ENCODE measurements at regions not wholly inside any gene's neighbourhood (a gene's known extent, or its start where the extent isn't known, plus 50 kb on each side); places are given as distances from the start of the nearest gene placed in this dataset.

DNA sequence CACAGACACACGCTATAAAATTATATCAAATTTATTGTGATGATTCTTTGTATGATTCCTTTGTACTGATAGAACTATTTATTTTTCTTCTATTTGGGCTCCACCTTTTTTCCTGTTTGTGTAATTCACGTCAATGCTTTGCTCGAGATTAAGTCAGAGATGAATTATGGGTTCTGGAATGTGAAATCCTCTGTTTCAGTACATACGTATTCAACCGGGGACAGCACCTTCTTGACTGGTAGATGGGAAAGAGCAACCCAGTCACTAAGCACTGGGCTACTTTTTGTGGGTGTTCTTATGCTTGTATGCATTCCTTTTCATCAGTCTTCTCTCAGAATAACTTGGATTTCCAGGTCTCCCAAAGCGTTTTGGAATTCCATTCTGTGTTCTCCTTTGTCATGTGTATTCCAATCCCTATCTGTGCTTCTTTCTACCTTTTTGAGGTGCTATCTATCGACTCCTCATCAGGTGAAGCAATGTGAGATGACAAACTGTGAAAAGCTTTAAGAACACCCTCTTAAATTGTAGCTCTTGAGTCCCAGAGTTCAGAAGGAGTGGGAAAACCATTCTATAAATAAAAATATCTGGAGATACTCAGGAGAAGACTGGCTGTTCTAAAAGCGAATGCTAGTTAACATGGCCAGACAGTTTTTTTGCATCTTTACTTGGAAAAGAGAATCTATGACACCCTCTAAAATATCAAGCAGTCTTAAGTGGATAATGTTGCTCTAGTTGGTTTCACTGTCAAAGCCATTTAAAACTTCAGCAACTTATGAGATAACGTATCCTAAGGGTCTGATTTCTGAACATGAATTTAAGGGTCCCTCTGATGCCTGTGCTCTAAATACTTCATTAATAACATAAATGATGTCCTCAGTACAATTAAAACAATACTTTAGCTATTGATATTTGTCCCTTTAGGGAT, 197.7 kb upstream of the PREP start:
- no peak for DNase-seq

DNA sequence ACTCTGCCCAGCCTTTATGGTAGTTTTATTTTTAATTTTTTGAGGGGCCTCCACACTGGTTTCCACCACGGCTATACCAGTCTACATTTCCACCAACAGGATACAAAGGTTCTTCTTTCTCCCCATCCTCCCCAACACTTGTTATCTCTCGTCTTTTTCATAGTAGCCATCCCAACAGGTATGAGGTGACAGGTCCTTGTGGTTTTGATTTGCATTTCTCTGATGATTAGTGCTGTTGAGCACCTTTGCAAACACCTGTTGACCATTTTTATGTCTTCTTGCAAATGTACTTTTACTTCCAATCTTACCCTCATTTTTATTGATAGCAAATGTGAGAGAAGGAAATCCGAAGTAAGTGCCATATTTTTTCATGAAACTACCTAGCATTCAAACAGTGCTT, 195.4 kb upstream of the PREP start:
- no peak for DNase-seq

DNA sequence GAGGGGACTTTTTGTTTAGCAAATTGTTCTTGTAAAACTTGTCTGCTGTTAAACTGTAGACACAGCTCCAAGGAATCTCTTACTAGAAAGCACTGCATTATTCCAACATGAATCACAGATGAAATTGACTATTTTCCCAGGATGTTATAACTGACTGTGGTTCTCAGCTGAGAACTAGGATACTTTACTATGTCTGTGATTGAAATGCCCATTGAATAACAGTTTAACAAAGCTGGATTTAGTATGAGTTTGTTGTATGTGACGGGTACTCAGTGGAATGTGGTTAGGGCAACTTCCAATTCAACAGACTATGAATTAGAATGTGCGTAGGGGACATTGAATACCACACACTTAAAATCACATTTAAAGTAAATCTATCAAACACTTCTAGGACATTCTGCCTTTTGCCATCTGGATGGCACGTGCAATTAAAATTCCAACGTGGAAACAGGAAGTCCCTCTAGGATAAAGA, 193.4 kb upstream of the PREP start:
- no peak for DNase-seq

DNA sequence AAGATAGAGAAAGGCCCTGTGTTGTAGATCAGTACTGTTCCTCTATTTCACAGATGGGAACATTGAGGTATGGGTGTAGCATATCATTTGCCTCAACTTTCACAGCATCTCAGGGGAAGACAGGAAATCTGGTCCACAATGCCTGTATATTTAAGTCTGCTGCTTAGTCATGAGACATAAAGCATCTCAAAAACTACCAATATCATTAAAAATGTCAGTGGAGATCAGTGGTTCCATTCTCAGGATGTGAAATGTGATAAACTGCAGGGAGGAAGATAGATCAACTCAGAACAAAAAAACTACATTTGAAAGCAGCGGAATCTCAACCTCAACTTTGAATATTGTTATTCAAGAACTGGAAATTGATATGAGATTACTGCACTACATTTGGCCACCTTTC, 192.9 kb upstream of the PREP start:
- no peak for DNase-seq

DNA sequence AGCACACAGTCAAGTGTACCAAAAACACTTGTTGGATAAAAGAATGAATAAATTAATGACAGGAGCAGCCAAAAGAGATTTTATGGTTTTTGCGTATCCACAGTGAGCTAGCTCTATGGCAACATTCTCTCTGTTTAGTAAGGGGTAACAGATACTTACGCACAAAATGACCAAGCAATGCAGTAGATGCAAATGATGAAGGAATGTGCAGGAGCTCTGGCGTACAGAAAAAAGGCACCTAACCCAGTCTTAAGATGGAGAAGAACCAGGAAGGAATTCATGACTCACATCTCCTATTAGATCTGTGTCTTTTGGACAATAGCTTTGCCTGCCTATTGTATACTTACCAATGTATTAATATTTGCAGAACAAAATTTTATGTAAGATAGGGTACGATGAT, 191.9 kb upstream of the PREP start:
- DNase-seq, result no peak

DNA sequence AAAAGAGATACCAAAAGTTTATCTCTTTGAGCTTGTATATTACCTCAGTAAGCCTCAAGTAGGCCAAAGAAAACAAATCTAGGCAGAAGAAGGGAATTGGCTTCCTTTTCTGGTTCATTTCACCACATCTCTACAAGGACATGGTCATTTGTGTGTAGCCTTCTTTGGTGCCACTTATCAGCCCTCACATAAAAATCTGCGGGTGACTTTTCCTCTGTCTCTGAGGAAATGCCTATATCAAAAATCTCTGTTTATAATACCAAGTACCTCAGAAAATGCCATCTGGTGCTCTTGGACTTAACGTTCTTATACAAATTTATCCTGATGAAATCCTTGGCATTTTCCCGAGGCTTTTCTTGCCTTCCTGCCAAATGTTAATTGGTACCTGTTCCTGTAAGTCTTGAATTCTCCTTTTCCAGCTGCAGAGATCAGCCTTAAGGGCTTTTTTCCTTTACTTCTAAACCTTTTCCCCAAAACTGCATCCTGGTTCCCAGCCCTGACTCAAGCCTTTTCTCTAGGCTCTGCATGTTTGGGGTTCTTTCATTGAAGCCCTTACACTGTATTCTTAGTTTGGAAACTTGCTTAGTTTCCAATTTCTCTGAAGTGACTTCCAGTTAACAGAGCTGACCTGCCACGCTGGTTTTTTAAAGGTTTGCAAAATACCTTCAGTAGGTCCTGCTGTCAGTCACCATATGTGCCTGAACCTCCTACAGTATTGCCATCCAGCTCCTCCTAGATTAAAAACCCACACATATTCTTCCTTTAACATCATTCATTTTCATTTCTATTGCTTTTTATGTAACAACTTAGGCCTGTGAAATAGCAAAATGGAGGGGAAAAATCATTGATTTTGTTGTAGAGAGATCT, 191.2 kb upstream of the PREP start:
- no peak for DNase-seq

DNA sequence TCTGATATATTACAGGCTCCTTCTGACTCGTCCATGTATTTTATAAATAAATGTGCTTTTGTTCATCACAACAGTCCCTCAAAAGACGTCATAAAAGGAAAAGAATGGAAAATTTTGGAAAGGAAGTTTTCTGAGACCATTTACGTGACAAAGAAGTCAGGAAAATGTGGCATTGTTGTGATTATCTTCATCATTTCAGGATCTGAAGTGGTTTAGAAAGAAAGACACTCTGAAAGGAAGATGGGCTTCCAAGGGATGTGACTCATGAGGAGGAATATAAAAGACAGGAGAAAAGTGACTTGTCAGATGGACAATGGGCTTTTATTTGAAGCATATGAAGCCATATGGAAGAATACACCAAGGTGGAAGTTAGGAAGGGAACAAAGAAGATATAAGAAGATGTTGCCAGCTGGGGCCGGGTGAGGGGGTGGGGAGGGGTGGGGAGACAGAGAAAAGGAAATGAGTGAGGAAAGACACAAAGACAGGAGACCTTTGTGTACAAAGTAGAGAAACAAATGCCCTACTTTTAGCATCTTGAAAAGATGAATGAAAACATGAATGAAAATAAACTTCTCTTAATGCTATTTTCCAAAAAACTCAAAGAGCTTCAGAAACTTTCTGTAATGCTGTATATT, 190.3 kb upstream of the PREP start:
- no peak for DNase-seq

DNA sequence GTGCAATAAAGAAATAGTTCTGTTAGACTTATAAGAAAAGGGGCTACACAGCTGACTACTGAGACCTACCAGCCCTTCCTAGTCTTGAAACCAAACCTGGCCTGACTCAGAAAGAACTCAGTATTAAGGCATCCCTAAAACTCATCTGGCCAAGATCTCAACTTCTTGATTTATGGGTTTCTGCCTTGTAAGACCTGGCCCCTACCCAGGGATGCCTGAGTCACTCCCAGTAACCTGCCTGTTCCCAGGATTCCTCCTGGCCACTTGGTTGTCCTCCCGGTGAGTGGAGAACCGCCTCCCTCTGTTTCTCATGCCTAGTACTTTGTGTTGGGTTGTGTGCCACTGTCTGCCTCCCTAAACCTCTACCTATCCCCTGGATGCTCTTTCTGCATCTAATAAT, 189.4 kb upstream of the PREP start:
- DNase-seq, result no peak

DNA sequence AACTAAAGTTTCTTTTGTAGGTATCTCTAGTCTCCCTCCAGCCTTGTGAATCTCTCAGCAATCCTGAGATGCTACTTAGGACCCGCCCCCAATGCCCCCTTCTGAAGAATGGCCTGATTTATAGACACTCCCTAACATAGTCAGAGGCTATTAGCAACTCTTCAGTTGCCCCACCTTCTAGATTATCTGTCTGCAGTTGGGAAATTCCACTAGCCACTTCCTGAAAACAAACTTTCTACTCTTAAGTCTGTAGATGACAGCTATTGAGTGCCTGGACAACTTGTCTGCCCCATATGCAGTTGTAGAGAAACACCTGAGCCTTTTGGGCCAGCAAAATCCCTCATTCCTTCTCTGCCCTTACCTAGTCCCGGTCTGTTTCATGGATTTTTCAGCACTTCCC, 188.2 kb upstream of the PREP start:
- no peak for DNase-seq

DNA sequence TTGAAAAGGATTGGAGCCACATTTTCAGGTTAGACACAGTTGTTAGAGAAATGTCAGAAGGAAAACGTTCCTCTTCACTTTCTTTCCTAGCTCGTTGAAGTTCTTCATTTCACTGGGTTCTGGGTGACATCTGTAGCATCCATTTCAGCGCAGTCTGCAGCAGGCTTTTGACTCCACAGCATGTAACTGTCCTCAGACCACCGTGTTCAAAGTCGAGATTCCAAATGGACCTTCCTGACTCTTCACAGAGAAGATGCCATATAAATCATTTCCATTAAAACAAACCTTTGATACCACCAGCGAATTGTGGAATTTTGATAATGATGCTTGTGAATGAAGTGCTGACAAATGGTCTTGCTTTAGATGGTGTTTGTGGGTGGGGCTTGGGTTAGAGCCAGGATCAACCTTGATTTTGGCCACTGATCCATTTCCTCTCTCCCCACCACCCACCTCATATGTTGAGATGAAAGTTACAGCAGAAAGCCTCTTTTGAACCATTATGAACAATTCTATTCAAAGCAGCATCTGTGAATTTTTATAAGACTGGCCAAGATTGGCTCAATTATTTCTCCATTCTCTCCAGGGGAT, 185.3 kb upstream of the PREP start:
- no peak for DNase-seq

DNA sequence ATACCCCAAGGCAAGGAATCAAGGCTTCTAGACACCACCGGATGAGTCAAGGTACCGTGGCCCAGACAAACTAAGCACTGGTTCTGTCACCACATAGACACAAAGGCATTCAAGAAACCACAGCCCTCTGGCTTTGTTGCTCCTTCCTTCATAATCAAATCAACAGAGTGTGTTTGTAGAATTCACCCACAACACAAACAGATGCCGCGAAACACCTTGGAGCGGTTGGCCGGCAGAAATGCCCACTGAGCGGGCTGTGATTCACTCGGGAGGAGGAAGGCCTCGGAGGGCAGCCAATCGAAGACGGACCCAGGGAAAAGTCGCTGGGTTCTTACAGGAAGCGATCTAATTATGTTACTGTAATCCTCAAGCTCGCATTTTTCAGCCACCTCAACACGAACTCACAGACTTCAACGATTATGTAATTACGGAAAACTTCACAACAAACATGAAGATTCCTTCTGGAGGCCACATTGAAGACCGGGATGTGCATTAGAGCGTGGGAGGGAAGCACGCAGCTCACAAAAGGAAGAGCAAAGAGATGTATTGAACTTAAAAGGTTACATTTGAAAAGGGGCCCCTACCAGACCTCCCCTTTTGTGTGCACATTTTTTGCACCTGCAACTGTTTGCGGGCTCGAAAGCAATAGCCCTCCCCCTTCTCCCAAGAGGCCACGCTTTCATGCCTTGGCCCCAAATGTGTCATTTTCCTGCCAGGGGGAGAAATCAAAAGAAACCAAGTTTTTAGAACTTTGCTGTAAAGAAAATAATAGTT, 184.7 kb upstream of the PREP start:
- DNase-seq, result no peak

DNA sequence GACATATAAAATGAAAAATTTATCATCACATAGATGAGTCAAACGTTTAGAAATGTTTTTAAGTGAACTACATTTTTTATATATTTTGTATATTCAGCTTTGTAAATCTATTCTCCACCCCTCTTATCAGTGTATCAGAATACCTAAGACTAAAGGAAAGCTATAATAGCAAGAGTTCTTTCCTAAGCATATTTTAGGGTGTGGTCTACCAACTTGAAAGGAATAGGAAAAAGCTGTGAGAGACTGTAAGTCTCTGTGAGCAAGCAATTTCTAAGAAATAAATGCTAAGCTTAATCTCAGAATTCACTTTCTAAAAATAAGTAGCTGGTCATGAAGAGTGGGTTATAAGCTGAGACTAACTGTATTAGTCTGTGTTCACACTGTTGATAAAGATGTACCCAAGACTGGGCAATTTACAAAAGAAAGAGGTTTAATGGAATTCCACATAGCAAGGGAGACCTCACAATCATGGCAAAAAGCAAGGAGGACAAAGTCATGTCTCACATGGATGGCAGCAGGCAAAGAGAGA, 175.4 kb upstream of the PREP start:
- DNase-seq, result no peak

DNA sequence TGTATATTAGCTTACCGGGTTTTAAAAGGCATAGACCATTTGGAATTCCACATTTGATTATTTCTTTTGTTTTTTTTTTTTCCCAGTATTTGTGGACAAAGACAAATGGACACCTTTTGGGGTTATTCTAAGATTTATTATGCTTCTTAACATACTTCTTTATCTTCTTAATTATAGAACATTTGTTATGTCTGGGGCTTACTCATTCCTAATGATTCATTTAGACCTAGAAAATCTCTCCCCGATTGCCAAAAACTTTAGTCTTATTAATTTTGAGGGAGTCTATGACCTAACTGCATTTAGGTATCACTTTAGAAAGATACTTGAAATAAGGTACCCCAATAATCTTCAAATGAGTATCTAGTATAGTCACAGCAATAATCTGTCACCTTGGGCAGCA, 170.7 kb upstream of the PREP start:
- DNase-seq, result no peak

DNA sequence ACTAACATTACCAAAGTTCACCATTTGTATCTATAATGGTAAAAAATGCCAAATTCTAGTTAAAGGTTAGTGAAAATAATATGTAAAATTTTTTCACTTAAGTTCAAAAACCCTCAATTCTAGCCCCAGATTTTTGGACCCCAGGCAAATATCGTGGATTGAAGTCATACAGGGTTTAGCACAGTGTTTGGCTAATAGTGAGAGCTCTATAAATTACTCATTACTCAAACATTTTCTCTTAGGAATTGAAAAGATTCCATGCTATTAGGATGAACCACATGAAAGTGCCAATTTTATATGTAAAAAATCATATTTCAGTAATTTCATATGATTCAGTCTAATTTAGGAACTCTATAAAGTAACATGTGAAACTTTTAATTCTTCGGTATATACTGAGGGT, 170.3 kb upstream of the PREP start:
- DNase-seq, result no peak

DNA sequence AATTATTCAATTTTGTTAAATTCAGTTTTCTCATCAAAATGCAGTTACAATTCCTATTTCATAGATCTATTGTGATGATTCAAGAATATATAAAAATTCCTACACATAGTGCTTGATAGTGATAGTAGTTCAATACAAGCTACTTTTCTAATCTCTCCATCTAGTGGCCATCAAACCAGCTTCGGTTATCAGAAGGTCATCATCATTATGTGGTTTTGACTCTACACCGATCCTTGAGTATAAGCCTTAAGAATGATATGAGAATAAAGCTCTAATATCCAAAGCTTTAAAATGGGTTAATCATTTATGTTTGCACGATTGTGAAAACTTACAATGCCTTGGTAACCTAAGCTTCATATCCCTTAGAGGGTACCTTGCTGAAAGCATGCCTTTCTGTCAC, 167.5 kb upstream of the PREP start:
- DNase-seq, result no peak

DNA sequence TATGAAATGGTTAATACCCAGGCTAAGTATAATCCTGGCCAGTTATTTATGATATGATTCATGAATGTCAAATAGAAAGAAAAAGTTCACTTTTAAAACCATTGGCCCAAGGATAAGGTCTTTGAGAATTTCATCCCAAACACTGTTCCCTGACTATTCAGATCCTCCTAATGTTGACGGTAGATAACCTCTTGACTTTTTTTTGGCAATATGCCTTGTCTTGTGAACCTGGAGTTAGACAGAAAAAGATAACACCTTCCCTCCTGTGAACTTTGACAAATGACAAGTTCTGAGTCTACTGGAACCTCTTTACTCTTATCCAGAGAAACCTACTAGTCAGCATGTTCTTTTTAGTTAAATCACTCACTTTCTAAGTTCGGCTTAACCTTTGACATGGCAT, 166.8 kb upstream of the PREP start:
- no peak for DNase-seq

DNA sequence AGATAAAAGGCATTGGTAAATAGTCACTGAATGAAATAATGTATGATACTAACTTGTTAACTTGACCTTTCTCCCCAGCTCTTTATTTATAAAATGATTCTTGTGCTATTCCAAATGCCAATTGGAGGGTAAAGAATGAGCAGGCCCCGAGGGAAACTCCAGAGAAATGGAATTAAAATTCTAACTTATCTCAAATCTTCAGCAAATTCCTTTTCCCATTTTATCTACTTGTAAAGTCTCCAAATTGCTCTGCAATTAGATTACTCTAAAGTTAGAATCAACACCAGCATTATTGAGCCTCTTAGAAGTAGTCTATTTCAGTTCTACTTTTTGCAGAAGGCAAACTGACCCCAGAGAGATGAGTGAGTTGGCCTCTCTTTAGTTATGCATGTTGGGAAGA, 165.9 kb upstream of the PREP start:
- no peak for DNase-seq

DNA sequence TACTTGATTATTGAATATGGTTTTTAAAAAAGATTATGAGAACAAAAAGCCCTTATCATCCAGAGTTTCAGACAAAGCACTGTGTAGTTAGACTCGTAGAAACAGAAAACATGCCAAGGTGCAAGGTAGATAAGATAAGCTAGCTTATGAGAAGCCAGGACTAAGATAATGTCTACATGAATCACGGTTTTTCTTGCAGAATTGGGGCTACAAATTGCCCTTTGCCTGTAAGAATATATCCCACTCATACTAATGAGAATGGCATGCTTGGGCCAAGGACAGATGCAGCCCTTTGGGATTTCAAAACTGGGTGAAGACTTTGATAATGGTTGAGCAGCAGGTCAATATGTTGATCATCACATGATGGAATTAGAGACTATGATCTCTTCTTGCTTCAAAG, 165.3 kb upstream of the PREP start:
- no peak for DNase-seq

DNA sequence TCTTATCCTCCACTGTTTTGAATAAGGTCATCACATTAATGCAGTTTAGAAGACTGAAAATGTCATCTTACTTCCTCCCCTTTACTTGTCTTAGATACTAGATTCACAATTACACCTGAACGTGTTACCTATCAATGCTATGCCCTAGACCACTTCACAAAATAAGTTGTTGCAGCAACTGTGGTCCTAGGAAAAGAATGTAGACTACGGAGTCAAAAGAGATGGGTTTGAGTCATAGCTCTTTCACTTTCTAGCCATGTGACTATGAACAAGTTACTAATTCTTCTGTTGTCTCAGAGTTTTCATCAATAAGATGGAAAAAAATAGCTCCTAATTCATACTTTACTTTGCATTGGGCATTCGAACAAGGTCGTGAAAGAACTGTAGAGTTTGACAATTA, 164.3 kb upstream of the PREP start:
- DNase-seq, result no peak

DNA sequence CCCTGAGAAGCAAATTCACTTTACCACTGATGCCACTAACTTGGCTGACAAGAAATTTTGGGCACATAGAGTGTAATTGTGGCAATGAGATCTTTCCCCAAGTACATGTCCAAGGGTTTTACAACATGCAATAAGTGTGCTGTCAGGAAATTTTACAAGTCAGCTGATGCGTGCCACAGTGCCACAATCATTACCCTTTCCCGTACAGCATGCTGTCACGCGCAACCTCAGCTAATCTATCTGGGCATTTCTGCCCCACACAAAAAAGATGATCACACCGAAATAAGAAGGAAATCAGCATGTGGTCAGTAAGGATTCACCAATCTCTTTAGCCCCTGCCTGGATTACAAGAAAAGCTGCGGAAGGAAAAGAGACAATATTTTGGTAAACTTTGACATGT, 163.6 kb upstream of the PREP start:
- no peak for DNase-seq

DNA sequence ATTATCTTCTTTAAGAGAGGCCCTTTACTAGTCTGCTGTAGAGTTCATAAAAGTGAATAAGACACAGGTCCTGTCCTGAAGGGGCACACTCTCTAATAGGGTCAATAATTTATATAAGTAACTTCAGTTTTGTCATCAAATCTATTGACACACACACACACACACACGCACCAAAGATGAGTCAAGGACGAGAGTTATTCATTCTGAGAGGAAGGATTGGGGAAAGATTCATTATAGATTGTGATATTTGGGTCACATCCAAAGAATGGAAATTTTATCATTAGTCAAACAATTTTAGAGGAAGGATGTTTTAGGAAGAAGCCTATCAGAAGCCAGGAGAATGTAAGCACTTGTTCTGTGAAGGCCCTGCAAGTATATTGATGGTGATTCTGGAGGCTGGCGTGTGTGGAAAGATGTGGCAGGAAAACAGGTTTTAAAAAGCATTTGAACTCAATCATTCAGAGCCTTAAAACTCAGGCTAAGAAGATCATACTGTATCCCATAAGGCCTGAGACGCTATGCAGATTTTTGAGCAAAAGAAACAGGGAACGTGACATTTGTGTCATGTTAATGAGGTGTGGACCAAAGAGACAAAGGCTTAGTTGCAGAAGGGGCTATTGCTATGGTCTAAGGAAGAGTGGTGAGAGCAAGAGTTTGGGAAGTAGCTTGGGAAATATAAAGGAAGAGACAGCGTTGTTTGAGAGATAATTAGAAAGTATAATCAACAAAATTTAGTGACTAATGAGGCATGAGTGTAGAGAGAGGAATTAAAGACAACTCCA, 161.4 kb upstream of the PREP start:
- DNase-seq, result no peak

All from NCI-H345 (cell line).